GM23338 (cell line): ENCODE measurements at regions not wholly inside any gene's neighbourhood (a gene's known extent, or its start where the extent isn't known, plus 50 kb on each side); places are given as distances from the start of the nearest gene placed in this dataset.

Source experiments
- CTCF ChIP-seq, 2 experiments: fragments of 200-600 bp in 1 of 2; sonication (generic) in 1 of 2; conservative IDR thresholded peaks; 2 replicates each; pipeline versions ENCODE4 v1.5.1 to v1.6.1; 2016 to 2017; ENCODE audit warnings: antibody characterized with exemption in 2 of 2, low read depth in 2 of 2, mild to moderate bottlenecking in 2 of 2, moderate library complexity in 1 of 2
- ETS1 ChIP-seq: IDR thresholded peaks from 2 replicates; pipeline ENCODE4 v1.6.1; 2016; ENCODE audit warnings: antibody characterized with exemption
- EZH2 ChIP-seq: fragments of 200-600 bp; sonication (generic); IDR thresholded peaks from one replicate; pipeline ENCODE4 v1.8.0; 2017; ENCODE audit warnings: antibody characterized with exemption, mild to moderate bottlenecking, low read depth; ENCODE audit not compliant: unreplicated experiment
- EZH2phosphoT487 ChIP-seq: fragments of 200-600 bp; sonication (generic); IDR thresholded peaks from one replicate; pipeline ENCODE4 v1.8.1; 2018; ENCODE audit warnings: antibody characterized with exemption; ENCODE audit not compliant: unreplicated experiment
- NANOG ChIP-seq: IDR thresholded peaks from 2 replicates; pipeline ENCODE4 v1.6.1; 2016; ENCODE audit warnings: antibody characterized with exemption, borderline replicate concordance
- POLR2AphosphoS5 ChIP-seq: IDR thresholded peaks from 2 replicates; pipeline ENCODE4 v1.6.1; 2016; ENCODE audit warnings: antibody characterized with exemption, low read depth
- ZNF114 ChIP-seq: fragments of 250-450 bp; sonication (Bioruptor Pico); IDR thresholded peaks from 2 replicates; pipeline ENCODE4 v1.5.0; 2020; ENCODE audit warnings: mild to moderate bottlenecking, moderate library complexity
- ZNF331 ChIP-seq: fragments of 250-450 bp; sonication (Bioruptor Pico); IDR thresholded peaks from 2 replicates; pipeline ENCODE4 v1.5.0; 2020; ENCODE audit warnings: low read depth, mild to moderate bottlenecking, moderate library complexity
- ZNF462 ChIP-seq: fragments of 250-450 bp; sonication (Bioruptor Pico); IDR thresholded peaks from 2 replicates; pipeline ENCODE4 v1.5.0; 2020; ENCODE audit warnings: mild to moderate bottlenecking, moderate library complexity

- no peak for TF ChIP-seq ZNF462 (CRISPR knock-in tag)
- TF ChIP-seq ETS1: no peak
- TF ChIP-seq POLR2AphosphoS5: no peak
- TF ChIP-seq ZNF331 (CRISPR knock-in tag): no peak
- no peak for TF ChIP-seq ZNF114 (CRISPR knock-in tag)
- TF ChIP-seq EZH2: no peak
- no peak for TF ChIP-seq EZH2phosphoT487
- no peak for TF ChIP-seq NANOG
- no peak for TF ChIP-seq CTCF (conservative IDR thresholded peaks at IDR 0.05; ENCODE audit: low read depth in 2 of 2)
Observed at GRCh38 chr1:198015309-198015708, 98.1 kb downstream of the LHX9 start (continued).
